IgD-negative memory B cell (primary cell): ENCODE measurements at regions not wholly inside any gene's neighbourhood (a gene's known extent, or its start where the extent isn't known, plus 50 kb on each side); places are given as distances from the start of the nearest gene placed in this dataset.

ENCODE experiments used
- H3K27ac Mint-ChIP-seq, 3 donors: one replicate each; pipeline ENCODE4 v1.8.0; 2020 to 2022; ENCODE audit warnings: mild to moderate bottlenecking in 3 of 3, mixed read lengths in 3 of 3, moderate library complexity in 1 of 3
- H3K27me3 Mint-ChIP-seq: one replicate; pipeline ENCODE4 v1.8.0; 2021; ENCODE audit warnings: mixed read lengths
- H3K36me3 Mint-ChIP-seq: one replicate; pipeline ENCODE4 v1.8.0; 2020; ENCODE audit warnings: mild to moderate bottlenecking, mixed read lengths
- H3K4me1 Mint-ChIP-seq, 3 donors: one replicate each; pipeline ENCODE4 v1.8.0; 2020 to 2022; ENCODE audit warnings: mixed read lengths in 3 of 3, mild to moderate bottlenecking in 1 of 3
- H3K4me3 Mint-ChIP-seq, 4 donors: one replicate each; pipeline ENCODE4 v1.8.0; 2020 to 2022; ENCODE audit warnings: mild to moderate bottlenecking in 4 of 4, mixed read lengths in 4 of 4, moderate library complexity in 3 of 4
- H3K9me3 Mint-ChIP-seq, 3 donors: one replicate each; pipeline ENCODE4 v1.8.0; 2020 to 2021; ENCODE audit warnings: mixed read lengths in 3 of 3, mild to moderate bottlenecking in 1 of 3

- H3K27me3 Mint-ChIP-seq, result no peaks in the 10 kb centered on the region
- H3K9me3 Mint-ChIP-seq, result peaks cover 4 to 5% (median 4%) of the 10 kb centered on the region in 3 donors
- H3K27ac Mint-ChIP-seq, result no peak overlapping the region
Measured at GRCh38 chr16:51443934-51444333, 292.9 kb upstream of the SALL1 start.

DNA sequence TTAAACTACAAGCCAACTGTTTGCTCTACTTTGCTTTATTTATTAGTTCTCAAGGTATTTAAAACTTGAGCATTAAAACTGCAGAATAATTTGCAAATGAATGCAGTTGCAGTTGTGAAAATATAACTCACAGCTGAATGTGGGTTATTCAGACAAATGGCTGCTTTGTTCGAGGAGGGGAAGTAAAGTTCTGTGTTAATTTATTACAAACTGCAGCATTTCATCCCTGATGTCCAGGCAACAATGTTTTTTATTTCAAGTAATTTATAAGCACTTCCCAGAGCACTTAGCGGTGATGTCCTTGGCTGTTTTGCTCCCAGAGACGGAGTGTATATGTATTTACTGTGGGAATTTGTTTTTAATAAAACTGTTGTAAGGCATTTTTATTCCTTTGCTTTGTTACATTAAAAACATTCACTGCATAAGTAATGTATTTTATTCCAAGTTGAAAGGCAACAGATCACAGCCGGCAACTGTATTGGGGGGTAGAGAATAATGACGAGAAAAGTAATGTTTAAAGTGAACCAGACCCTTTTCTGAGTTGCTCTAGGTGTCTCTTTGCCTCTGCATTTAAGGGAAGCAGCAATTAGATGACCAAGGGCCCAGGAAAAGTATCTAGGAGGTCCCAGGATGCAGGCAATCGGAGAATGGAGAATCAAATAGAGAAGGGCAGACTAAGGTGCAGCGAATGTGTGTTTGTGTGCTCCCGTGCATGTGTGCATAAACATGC, 291.2 kb upstream of the SALL1 start:
- no peak overlapping the region for H3K27ac Mint-ChIP-seq
- H3K27me3 Mint-ChIP-seq, result no peaks in the 10 kb centered on the region
- peaks cover 2 to 5% (median 4%) of the 10 kb centered on the region in 3 donors for H3K9me3 Mint-ChIP-seq
- no peak overlapping the region for H3K4me3 Mint-ChIP-seq
- H3K4me1 Mint-ChIP-seq, result no peaks in the 10 kb centered on the region
- no peaks in the 10 kb centered on the region for H3K36me3 Mint-ChIP-seq

More at GRCh38 chr16:51443934-51444333, 292.9 kb upstream of the SALL1 start:
- Mint-ChIP-seq H3K36me3 (no peaks in the 10 kb centered on the region), H3K4me1 (no peaks in the 10 kb centered on the region), H3K4me3 (no peak overlapping the region)

DNA sequence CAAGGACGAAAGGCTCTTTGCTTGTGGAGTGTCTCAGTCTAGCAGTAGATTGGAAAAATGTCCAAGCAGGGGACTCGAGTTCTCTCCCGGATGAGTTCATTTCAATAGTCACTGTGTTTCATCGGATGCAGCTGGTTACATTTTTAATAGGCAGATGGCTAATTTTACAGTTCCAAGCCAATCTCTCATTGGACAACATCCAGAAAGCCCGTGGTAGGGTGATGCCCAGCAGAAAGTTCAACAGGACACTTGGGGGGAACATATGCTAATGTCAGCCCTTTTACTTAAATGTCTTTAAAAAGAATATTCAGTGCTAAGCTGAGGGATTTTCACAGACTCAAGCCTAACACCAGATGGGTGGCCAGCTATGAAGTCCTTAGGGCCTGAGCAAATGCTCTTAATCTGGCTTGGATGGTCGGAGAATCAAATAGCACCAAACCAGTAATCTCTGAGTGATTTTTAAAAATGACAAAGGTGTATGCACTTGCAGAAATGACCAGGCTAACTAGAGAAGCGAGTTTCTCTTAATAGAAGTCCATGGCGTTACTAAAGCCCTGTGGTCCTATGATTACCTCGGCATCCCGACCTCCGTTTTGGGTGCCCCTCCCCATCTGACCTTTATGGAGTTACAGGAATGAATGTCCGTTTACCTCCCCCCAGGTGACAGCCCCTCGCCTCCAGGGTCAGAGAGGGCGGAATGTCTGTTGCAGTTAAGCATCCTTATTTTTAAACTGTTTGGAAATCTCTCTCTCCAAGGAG, 289.2 kb upstream of the SALL1 start:
- Mint-ChIP-seq H3K9me3 (peaks cover 0 to 2% (median under 1%) of the 10 kb centered on the region in 3 donors), H3K4me3 (no peak overlapping the region), H3K27ac (no peak overlapping the region), H3K4me1 (no peaks in the 10 kb centered on the region), H3K36me3 (no peaks in the 10 kb centered on the region), H3K27me3 (no peaks in the 10 kb centered on the region)

DNA sequence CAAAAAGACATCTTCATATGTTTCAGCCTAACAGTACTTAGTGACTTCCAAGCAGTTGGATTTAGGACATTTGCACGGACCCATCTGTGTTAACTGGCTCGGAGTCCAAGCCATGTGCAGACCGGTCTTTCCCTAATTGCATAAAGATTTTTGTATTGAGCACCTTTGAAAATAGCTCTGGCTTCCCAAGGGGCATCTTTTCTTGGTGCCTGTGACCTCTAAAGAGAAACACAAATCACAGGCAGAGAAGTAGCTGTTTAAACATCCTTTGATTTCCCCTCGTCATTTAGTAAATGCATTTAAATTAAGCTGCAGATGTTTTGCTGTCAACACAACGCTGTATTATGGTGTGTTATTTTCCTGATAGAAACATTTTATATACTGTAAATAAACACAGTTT, 288.2 kb upstream of the SALL1 start:
- no peak overlapping the region for H3K27ac Mint-ChIP-seq
- H3K4me3 Mint-ChIP-seq, result no peak overlapping the region
- H3K9me3 Mint-ChIP-seq, result peaks cover 0 to 2% (median 0%) of the 10 kb centered on the region in 3 donors

DNA sequence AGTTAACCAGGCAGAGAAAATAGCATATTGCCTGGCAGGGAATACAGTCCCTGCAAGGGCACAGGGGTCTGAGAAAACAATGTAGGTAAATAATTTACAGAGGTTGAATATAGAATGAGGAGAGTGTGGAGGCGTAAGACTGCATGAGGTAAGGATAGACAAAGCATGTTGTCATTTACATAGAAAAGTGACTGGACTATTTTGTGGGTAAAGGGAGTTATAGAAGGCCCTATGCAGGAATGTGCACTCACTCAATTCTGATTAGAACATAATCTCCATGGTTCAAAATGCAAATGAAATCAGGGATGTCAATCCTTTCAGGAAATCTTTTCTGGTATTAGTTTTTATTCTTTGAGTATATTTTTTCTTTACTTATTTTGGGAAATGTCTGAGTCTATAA, 285.7 kb upstream of the SALL1 start:
- Mint-ChIP-seq H3K4me3 (no peak overlapping the region), H3K36me3 (no peaks in the 10 kb centered on the region), H3K4me1 (no peaks in the 10 kb centered on the region), H3K27ac (no peak overlapping the region), H3K9me3 (peaks cover 2 to 4% (median 2%) of the 10 kb centered on the region in 3 donors), H3K27me3 (no peaks in the 10 kb centered on the region)

More for the DNA sequence above, 288.2 kb upstream of the SALL1 start:
- Mint-ChIP-seq H3K4me1 (no peaks in the 10 kb centered on the region), H3K27me3 (no peaks in the 10 kb centered on the region), H3K36me3 (no peaks in the 10 kb centered on the region)

DNA sequence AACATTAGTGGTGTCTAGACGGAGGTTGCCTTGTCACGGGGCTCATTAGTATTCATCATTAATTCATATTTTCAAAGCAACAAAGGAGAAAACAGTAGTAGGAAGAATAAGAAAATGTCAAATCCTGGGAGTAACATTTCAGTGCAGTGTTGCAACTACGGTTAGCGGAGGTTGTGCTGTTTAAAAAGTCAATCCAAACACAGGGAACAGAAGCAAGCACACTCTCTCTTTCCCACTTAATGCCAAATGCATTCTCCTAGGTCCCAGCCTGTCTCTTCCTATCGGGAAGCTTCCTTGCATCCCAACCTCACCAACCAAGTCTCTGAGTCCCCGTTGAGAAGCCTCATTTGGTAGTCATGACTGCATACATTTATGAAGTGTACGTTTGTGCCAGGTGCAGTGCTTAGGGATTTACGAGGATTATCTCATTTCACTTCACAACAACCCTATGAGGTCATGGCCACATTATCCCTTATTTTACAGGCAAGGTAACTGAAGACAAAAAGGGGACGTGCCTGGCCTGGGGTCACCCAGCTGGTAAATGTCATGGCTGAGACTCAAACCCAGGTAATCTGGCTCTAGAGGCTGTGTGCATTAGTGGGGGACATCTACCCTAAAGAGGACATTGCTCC, 283.6 kb upstream of the SALL1 start:
- Mint-ChIP-seq H3K27ac (no peak overlapping the region), H3K36me3 (no peaks in the 10 kb centered on the region), H3K4me1 (no peaks in the 10 kb centered on the region), H3K9me3 (peaks cover 2 to 6% (median 4%) of the 10 kb centered on the region in 3 donors), H3K27me3 (no peaks in the 10 kb centered on the region), H3K4me3 (no peak overlapping the region)

DNA sequence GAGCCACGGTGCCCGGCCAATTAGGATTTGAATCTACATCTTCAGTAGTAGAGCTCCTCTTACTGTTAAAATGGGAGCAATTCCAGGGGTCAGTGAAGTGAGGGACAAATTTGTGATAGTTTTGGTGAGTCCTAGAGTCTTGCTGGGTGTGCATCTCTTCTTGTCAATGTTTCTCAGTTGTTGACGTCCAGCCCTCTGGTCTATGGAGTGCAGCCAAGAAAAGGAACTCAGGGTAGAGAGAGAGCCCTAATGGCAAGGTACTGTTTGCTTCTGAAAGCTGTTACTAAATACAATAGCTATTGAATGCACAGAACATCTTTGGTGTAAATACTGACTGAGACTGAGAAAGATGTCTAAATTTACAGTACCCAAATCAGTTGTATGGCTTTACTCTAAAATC, 282.5 kb upstream of the SALL1 start:
- Mint-ChIP-seq H3K36me3 (peaks cover 2% of the 10 kb centered on the region), H3K9me3 (peaks cover 3 to 11% (median 8%) of the 10 kb centered on the region in 3 donors), H3K27ac (no peak overlapping the region), H3K4me1 (peaks cover 0 to 2% (median 0%) of the 10 kb centered on the region in 3 donors), H3K4me3 (no peak overlapping the region), H3K27me3 (no peaks in the 10 kb centered on the region)

- Mint-ChIP-seq H3K4me1 (peaks cover 0 to 2% (median 0%) of the 10 kb centered on the region in 3 donors), H3K36me3 (peaks cover 2% of the 10 kb centered on the region), H3K27ac (no peak overlapping the region), H3K4me3 (no peak overlapping the region), H3K9me3 (peaks cover 3 to 11% (median 8%) of the 10 kb centered on the region in 3 donors), H3K27me3 (no peaks in the 10 kb centered on the region)
Measured at GRCh38 chr16:51431517-51432241, 280.6 kb upstream of the SALL1 start.

DNA sequence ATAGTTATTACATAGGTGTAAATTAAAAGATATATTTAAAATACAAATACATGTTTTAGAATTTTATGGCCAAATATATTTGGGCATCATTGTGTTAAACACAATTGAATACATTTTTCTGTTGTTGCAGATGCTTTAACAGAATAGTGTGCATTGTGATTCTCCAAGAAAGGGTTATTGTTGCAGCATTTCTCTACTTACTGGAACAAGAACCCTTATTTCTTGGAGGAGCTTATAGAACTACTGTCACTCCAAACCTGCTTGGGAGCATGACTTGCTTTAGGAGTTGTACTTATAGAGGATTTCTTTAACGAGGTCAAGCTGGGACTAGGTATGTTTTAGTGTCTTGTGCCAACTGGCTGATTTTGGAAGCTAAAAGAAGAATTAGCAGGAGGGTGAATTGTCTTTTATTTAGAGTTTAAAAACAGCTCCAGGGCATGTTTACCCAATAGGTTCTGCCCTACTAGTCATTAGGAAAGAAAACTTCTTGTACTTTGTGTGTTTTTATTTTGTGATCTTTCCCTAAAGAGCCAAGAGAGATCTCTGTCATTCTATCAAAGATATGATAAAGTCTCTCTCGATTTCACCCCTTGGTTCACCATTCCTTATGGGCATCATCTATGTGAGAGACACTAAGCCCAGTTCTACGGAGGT, 279.8 kb upstream of the SALL1 start:
- peaks cover 5 to 11% (median 8%) of the 10 kb centered on the region in 3 donors for H3K9me3 Mint-ChIP-seq
- H3K27me3 Mint-ChIP-seq, result no peaks in the 10 kb centered on the region
- peaks cover 0 to 2% (median 0%) of the 10 kb centered on the region in 3 donors for H3K4me1 Mint-ChIP-seq
- H3K27ac Mint-ChIP-seq, result no peak overlapping the region
- H3K36me3 Mint-ChIP-seq, result peaks cover 2% of the 10 kb centered on the region
- H3K4me3 Mint-ChIP-seq, result no peak overlapping the region

GRCh38 chr16:51429041-51429440, 278.0 kb upstream of the SALL1 start:
- no peak overlapping the region for H3K27ac Mint-ChIP-seq
- H3K27me3 Mint-ChIP-seq, result no peaks in the 10 kb centered on the region
- H3K36me3 Mint-ChIP-seq, result peaks cover 2% of the 10 kb centered on the region
- H3K4me3 Mint-ChIP-seq, result no peak overlapping the region
- H3K9me3 Mint-ChIP-seq, result peaks cover 6 to 11% (median 8%) of the 10 kb centered on the region in 3 donors
- H3K4me1 Mint-ChIP-seq, result peaks cover 0 to 2% (median 0%) of the 10 kb centered on the region in 3 donors

DNA sequence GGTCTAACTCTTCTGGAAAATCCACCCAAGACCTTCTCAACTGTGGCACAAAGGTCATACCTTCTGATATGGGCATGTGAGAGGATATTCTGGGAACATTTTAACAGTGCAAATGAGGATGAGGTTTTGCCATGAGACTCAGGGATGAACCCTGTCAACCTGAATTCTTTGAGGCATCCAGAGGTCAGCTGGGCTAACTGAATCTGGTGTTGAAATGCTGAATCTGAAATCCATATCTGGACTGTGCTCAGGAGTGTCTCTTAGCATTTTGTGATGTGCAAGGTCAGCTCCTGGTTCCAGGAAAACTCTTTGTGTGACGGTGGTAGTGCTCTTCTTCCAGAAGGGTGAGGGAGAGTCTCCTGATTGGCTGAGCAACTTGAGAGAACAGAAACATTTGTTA, 276.0 kb upstream of the SALL1 start:
- Mint-ChIP-seq H3K4me3 (no peak overlapping the region), H3K27ac (no peak overlapping the region), H3K36me3 (peaks cover 2% of the 10 kb centered on the region), H3K27me3 (no peaks in the 10 kb centered on the region), H3K4me1 (peaks cover 0 to 2% (median 0%) of the 10 kb centered on the region in 3 donors), H3K9me3 (peaks cover 8 to 16% (median 11%) of the 10 kb centered on the region in 3 donors)

- Mint-ChIP-seq H3K4me1 (peaks cover 0 to 2% (median 0%) of the 10 kb centered on the region in 3 donors), H3K36me3 (peaks cover 2% of the 10 kb centered on the region), H3K9me3 (peaks cover 8 to 12% (median 8%) of the 10 kb centered on the region in 3 donors), H3K27me3 (no peaks in the 10 kb centered on the region), H3K27ac (no peak overlapping the region), H3K4me3 (no peak overlapping the region)
Measured at GRCh38 chr16:51426276-51426675, 275.2 kb upstream of the SALL1 start.

DNA sequence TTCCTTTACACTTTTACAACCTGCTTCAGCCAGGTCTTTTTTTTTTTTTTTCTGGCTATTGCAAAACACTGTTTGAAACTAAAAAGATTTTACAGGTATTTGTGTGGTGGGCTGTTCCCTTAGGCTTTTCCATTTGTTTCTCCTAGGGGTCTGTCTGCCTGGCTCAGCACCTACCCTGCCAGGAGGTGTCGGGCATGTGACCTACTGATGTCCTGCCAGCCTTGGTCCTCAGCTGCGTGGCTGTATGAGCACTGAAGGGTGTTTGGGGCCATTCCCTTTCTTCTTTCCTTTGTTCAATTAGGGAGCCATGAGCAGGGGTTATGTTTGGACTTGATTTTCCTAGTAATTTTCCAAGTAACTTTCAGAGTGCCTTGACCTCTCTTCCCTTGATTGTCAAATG, 269.2 kb upstream of the SALL1 start:
- H3K4me1 Mint-ChIP-seq, result no peaks in the 10 kb centered on the region
- H3K36me3 Mint-ChIP-seq, result no peaks in the 10 kb centered on the region
- no peak overlapping the region for H3K4me3 Mint-ChIP-seq
- no peak overlapping the region for H3K27ac Mint-ChIP-seq
- H3K9me3 Mint-ChIP-seq, result peaks cover 2 to 6% (median 5%) of the 10 kb centered on the region in 3 donors
- H3K27me3 Mint-ChIP-seq, result no peaks in the 10 kb centered on the region

- Mint-ChIP-seq H3K36me3 (no peaks in the 10 kb centered on the region), H3K27me3 (no peaks in the 10 kb centered on the region), H3K4me1 (no peaks in the 10 kb centered on the region), H3K27ac (no peak overlapping the region), H3K9me3 (peaks cover 2 to 6% (median 5%) of the 10 kb centered on the region in 3 donors), H3K4me3 (no peak overlapping the region)
Measured at GRCh38 chr16:51419768-51420167, 268.7 kb upstream of the SALL1 start.
